HCT116 (cell line): ENCODE measurements at regions not wholly inside any gene's neighbourhood (a gene's known extent, or its start where the extent isn't known, plus 50 kb on each side); places are given as distances from the start of the nearest gene placed in this dataset.

Experiments
- ATAC-seq: fragments of 200-7000 bp; cut with Tn5 transposase; 2 replicates; pipeline ENCODE4 v1.9.1; 2020; ENCODE audit warnings: mild to moderate bottlenecking, moderate library complexity
- BruUV-seq: library from RNA; stranded (reverse); fragments of 400-500 nt; replicated peaks from 2 replicates; lab custom pipeline; 2021; lab: Mats Ljungman, UMichigan
- CTCF ChIA-PET: fragments of 300-600 bp; sonication (Branson Sonifier 250); formaldehyde crosslinking; loops from one replicate; lab custom pipeline; 2021; ENCODE audit warnings: antibody characterized with exemption; lab: Charles Lee
- POLR2A ChIA-PET: fragments of 300-600, 350-600 bp; sonication (Branson Sonifier 250); formaldehyde crosslinking; loops from one replicate; lab custom pipeline; 2021; ENCODE audit warnings: antibody characterized with exemption; lab: Charles Lee
- RAD21 ChIA-PET, 2 experiments: fragments of 300-600 bp; sonication (Branson Sonifier 250); formaldehyde crosslinking; loops; one replicate each; lab custom pipeline; 2023; ENCODE audit warnings: low total read pairs in 2 of 2; ENCODE audit not compliant: uncharacterized antibody in 2 of 2, unreplicated experiment in 2 of 2, low non-redundant PET in 1 of 2; lab: Charles Lee
- DNase-seq: peaks from one replicate; pipeline ENCODE4 v3.0.0-alpha.2; 2010; ENCODE audit warnings: low read depth, low spot score
- H2AFZ ChIP-seq: fragments of 200-600 bp; shearing (Covaris generic), sonication (generic); 2 replicates; pipeline ENCODE4 v1.6.1; 2017; ENCODE audit warnings: low read depth, mixed run types, mixed read lengths, antibody characterized with exemption, low read length; ENCODE audit not compliant: poor library complexity, severe bottlenecking
- H3K27ac ChIP-seq: 2 replicates; pipeline ENCODE4 v1.5.1; 2012; ENCODE audit warnings: low read depth, low read length
- H3K27me3 ChIP-seq: fragments of 200-600 bp; sonication (generic); 2 replicates; pipeline ENCODE4 v1.6.1; 2016; ENCODE audit warnings: mixed run types, low read length, mixed read lengths; ENCODE audit not compliant: insufficient read depth
- H3K36me3 ChIP-seq, 2 experiments: fragments of 200-500 bp in 1 of 2; fragments of 200-600 bp in 1 of 2; sonication (Bioruptor generic) in 1 of 2; sonication (generic) in 1 of 2; 2 replicates each; pipeline versions ENCODE4 v1.5.1 to v1.6.1; 2014 to 2016; ENCODE audit warnings: low read length in 2 of 2, inconsistent platforms in 1 of 2, mixed read lengths in 1 of 2, mixed run types in 1 of 2; ENCODE audit not compliant: insufficient read depth in 2 of 2, control insufficient read depth in 1 of 2
- H3K4me1 ChIP-seq, 2 experiments: fragments of 200-600 bp in 1 of 2; sonication (generic) in 1 of 2; 2 replicates each; pipeline versions ENCODE4 v1.5.1 to v1.6.1; 2012 to 2017; ENCODE audit warnings: low read length in 2 of 2, inconsistent platforms in 1 of 2, mild to moderate bottlenecking in 1 of 2, mixed read lengths in 1 of 2, mixed run types in 1 of 2, moderate library complexity in 1 of 2; ENCODE audit not compliant: insufficient read depth in 2 of 2, control insufficient read depth in 1 of 2
- H3K4me2 ChIP-seq: fragments of 200-600 bp; sonication (generic); 2 replicates; pipeline ENCODE4 v1.6.1; 2017; ENCODE audit warnings: mixed run types, low read length, mixed read lengths
- H3K4me3 ChIP-seq, 2 experiments: fragments of 200-600 bp in 1 of 2; sonication (generic) in 1 of 2; replicated peaks in 1 of 2; 2 replicates each; pipeline ENCODE4 v1.5.1; 2011 to 2016; ENCODE audit warnings: low read length in 2 of 2, control low read depth in 1 of 2, low read depth in 1 of 2, mild to moderate bottlenecking in 1 of 2, mixed read lengths in 1 of 2, mixed run types in 1 of 2
- H3K79me2 ChIP-seq: fragments of 200-600 bp; sonication (generic); 2 replicates; pipeline ENCODE4 v1.6.1; 2017; ENCODE audit warnings: mild to moderate bottlenecking, mixed run types, low read length, moderate library complexity, mixed read lengths; ENCODE audit not compliant: insufficient read depth
- H3K9ac ChIP-seq: fragments of 200-600 bp; sonication (generic); 2 replicates; pipeline ENCODE4 v1.6.1; 2016; ENCODE audit warnings: low read length, mixed read lengths
- H3K9me2 ChIP-seq: fragments of 200-600 bp; sonication (generic), shearing (Covaris generic); 2 replicates; pipeline ENCODE4 v1.6.1; 2017; ENCODE audit warnings: mixed run types, mild to moderate bottlenecking, moderate library complexity; ENCODE audit not compliant: insufficient read depth
- H3K9me3 ChIP-seq, 2 experiments: fragments of 200-500 bp in 1 of 2; fragments of 200-600 bp in 1 of 2; sonication (Bioruptor generic) in 1 of 2; sonication (generic) in 1 of 2; 2 replicates each; pipeline ENCODE4 v1.6.1; 2014 to 2017; ENCODE audit warnings: low read length in 2 of 2, mixed read lengths in 2 of 2, inconsistent platforms in 1 of 2, low read depth in 1 of 2, mild to moderate bottlenecking in 1 of 2, mixed run types in 1 of 2, moderate library complexity in 1 of 2; ENCODE audit not compliant: control insufficient read depth in 1 of 2, insufficient read depth in 1 of 2
- H4K20me1 ChIP-seq: fragments of 200-600 bp; sonication (generic), shearing (Covaris generic); 2 replicates; pipeline ENCODE4 v1.6.1; 2017; ENCODE audit warnings: mixed run types, mild to moderate bottlenecking, moderate library complexity; ENCODE audit not compliant: insufficient read depth
- ATF3 ChIP-seq: IDR thresholded peaks from 2 replicates; pipeline ENCODE4 v1.6.1; 2012
- EGR1 ChIP-seq: IDR thresholded peaks from 2 replicates; pipeline ENCODE4 v1.6.1; 2012; ENCODE audit warnings: low read depth
- EZH2phosphoT487 ChIP-seq: fragments of 200-600 bp; IDR thresholded peaks from 2 replicates; pipeline ENCODE4 v1.6.1; 2018; ENCODE audit warnings: antibody characterized with exemption, borderline replicate concordance
- JUND ChIP-seq: IDR thresholded peaks from 2 replicates; pipeline ENCODE4 v1.6.1; 2012
- RAD21 ChIP-seq: IDR thresholded peaks from 2 replicates; pipeline ENCODE4 v1.6.1; 2012; ENCODE audit warnings: low read depth, mild to moderate bottlenecking
- SIN3A ChIP-seq: IDR thresholded peaks from 2 replicates; pipeline ENCODE4 v1.6.1; 2012; ENCODE audit warnings: low read depth
- SP1 ChIP-seq: IDR thresholded peaks from 2 replicates; pipeline ENCODE4 v1.6.1; 2012; ENCODE audit warnings: low read depth
- TCF7L2 ChIP-seq: IDR thresholded peaks from 2 replicates; pipeline ENCODE4 v1.7.0; 2011; ENCODE audit warnings: borderline replicate concordance, inconsistent platforms; ENCODE audit not compliant: insufficient read depth, insufficient read length; ENCODE audit errors: extremely low read depth
- YY1 ChIP-seq: IDR thresholded peaks from 2 replicates; pipeline ENCODE4 v1.6.1; 2011; ENCODE audit warnings: low read length, low read depth, moderate library complexity, mild to moderate bottlenecking; ENCODE audit not compliant: insufficient replicate concordance; ENCODE audit errors: extremely low read depth
- intact Hi-C: fragments of 100-400 bp; cut with micrococcal nuclease; formaldehyde crosslinking; loops from 2 replicates; pipeline ENCODE4 v1.10.0; 2022
- TF ChIP-seq, protein P1 (sequence below), 3 experiments: fragments of 200-600 bp in 1 of 3; sonication (generic) in 1 of 3; IDR thresholded peaks in 2 of 3; conservative IDR thresholded peaks in 1 of 3; 2 replicates each; pipeline ENCODE4 v1.5.1; 2012 to 2017; ENCODE audit warnings: low read depth in 2 of 3, low read length in 2 of 3, antibody characterized with exemption in 1 of 3, borderline replicate concordance in 1 of 3, control low read depth in 1 of 3, mild to moderate bottlenecking in 1 of 3, mixed read lengths in 1 of 3, mixed run types in 1 of 3, moderate library complexity in 1 of 3; ENCODE audit not compliant: insufficient read depth in 1 of 3

DNA sequence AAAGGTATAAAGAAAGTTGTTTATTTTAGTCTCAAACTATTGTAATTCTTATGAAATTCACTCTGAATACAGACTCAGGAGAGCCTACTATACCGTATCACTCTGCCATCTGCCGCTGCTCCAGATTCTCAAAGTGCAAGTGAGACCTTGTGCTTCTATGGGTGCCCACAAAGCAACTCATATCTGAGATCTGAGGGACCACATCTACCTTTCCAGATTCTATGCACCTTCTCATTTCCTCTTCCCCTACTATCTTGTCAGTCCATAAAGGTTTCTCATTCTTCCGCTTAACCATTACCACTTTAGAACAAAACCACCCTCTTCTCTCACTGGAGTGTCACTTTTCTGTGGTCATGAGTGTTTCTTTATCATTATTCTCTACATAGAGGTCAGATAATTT lies 1236.9 kb downstream of the DIAPH3 start:
- TF ChIP-seq RAD21 (no peak), SP1 (no peak), JUND (no peak), YY1 (no peak), SIN3A (no peak), EZH2phosphoT487 (no peak), EGR1 (no peak), TCF7L2 (no peak), ATF3 (no peak)
- TF ChIP-seq, protein P1, sequence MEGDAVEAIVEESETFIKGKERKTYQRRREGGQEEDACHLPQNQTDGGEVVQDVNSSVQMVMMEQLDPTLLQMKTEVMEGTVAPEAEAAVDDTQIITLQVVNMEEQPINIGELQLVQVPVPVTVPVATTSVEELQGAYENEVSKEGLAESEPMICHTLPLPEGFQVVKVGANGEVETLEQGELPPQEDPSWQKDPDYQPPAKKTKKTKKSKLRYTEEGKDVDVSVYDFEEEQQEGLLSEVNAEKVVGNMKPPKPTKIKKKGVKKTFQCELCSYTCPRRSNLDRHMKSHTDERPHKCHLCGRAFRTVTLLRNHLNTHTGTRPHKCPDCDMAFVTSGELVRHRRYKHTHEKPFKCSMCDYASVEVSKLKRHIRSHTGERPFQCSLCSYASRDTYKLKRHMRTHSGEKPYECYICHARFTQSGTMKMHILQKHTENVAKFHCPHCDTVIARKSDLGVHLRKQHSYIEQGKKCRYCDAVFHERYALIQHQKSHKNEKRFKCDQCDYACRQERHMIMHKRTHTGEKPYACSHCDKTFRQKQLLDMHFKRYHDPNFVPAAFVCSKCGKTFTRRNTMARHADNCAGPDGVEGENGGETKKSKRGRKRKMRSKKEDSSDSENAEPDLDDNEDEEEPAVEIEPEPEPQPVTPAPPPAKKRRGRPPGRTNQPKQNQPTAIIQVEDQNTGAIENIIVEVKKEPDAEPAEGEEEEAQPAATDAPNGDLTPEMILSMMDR (IDR thresholded peaks at IDR 0.05 in 2 of 3, conservative IDR thresholded peaks at IDR 0.05 in 1 of 3; ENCODE audit: borderline replicate concordance in 1 of 3, insufficient read depth in 1 of 3, low read depth in 2 of 3, low read length in 2 of 3): no peak
- Histone ChIP-seq H3K9me3 (peaks cover 5 to 25% of the 10 kb centered on the region in 2 experiments; a peak in 2 of 4 replicates), H4K20me1 (no peaks in the 10 kb centered on the region), H3K4me3 (no peak overlapping the region), H3K27ac (no peak overlapping the region), H3K9me2 (no peaks in the 10 kb centered on the region), H2AFZ (no peak overlapping the region), H3K4me2 (no peak overlapping the region), H3K9ac (no peak overlapping the region), H3K36me3 (no peaks in the 10 kb centered on the region), H3K4me1 (no peaks in the 10 kb centered on the region), H3K79me2 (no peaks in the 10 kb centered on the region), H3K27me3 (no peaks in the 10 kb centered on the region)
- ChIA-PET POLR2A (no interaction called here), CTCF (no interaction called here), RAD21 (no interaction called here)
- no peak for ATAC-seq
- no TSS peak for BruUV-seq
- intact Hi-C loops: no loop called here
- no peak for DNase-seq
